Pancreas (tissue), 10 donors: ENCODE measurements at regions not wholly inside any gene's neighbourhood (a gene's known extent, or its start where the extent isn't known, plus 50 kb on each side); places are given as distances from the start of the nearest gene placed in this dataset.
A peak's percentile ranks its signal among the peaks of the same experiment; 100 is the strongest.

Source experiments
- ATAC-seq, 4 donors: fragments of 200-7000 bp; cut with Tn5 transposase; one replicate each; pipeline versions ENCODE4 v1.8.0 to v1.9.1; 2020; ENCODE audit warnings: mild to moderate bottlenecking in 4 of 4, moderate library complexity in 4 of 4
- DNase-seq, 6 donors: peaks; one replicate each; pipeline ENCODE4 v3.0.0-alpha.2; 2020
- FAIRE-seq: peaks from 2 replicates; lab custom pipeline; 2012; peaks lifted over from hg19 to GRCh38; lab: Jason Lieb, UNC
- H3K27ac ChIP-seq, 4 donors: fragments of 200-600 bp; sonication (generic); 1 replicate in 3 of 4; 2 replicates in 1 of 4; pipeline versions ENCODE4 v1.5.0 to v1.8.0; 2020
- H3K27me3 ChIP-seq, 4 donors: fragments of 200-600 bp; one replicate each; pipeline ENCODE4 v1.8.0; 2021
- H3K36me3 ChIP-seq, 3 donors: fragments of 200-600 bp; sonication (generic) in 1 of 3; one replicate each; pipeline versions ENCODE4 v1.5.0 to v1.8.0; 2020 to 2021
- H3K4me1 ChIP-seq, 3 donors: fragments of 200-600 bp; one replicate each; pipeline ENCODE4 v1.8.0; 2021
- H3K4me3 ChIP-seq, 4 donors: fragments of 200-600 bp; sonication (generic) in 2 of 4; one replicate each; pipeline versions ENCODE4 v1.5.0 to v1.8.0; 2020 to 2021
- H3K9me3 ChIP-seq, 4 donors: fragments of 200-600 bp; one replicate each; pipeline ENCODE4 v1.8.0; 2021
- WGBS, 2 donors: extraction: QIAGEN DNeasy Blood & Tissue Kit; methylation state at CpG; one replicate each; pipeline ENCODE4 v1.1.7; 2013; 5-methylcytosine and 5-hydroxymethylcytosine counted together
- intact Hi-C, 3 donors: fragments of 100-400 bp; cut with DNase I; formaldehyde crosslinking; loops; one replicate each; pipeline versions ENCODE4 v1.11.1 to v1.14.2; 2022
- TF ChIP-seq, protein P1 (sequence below), 4 donors: fragments of 200-600 bp; sonication (generic) in 3 of 4; IDR thresholded peaks; one replicate each; pipeline versions ENCODE4 v1.5.0 to v1.8.0; 2021; ENCODE audit warnings: antibody characterized with exemption in 4 of 4
- donor health status: healthy with polysubstance abuse.
- donor health status: DM: no; HTN: no; CAD: no; lungs with moderate emphysema.
- donor health status: DM: no; HTN: no; CAD: no.
- donor health status: control.
- donor health status: control.
- donor health status: Bipolar disorder and iron deficiency.
- donor health status: DM: yes; HTN: yes; CAD: no.
- donor health status: DM: no; HTN: no; CAD: no.
- donor health status: DM: no; HTN: no; CAD: no.
- donor health status: DM: yes; HTN: yes; CAD: no.

DNA sequence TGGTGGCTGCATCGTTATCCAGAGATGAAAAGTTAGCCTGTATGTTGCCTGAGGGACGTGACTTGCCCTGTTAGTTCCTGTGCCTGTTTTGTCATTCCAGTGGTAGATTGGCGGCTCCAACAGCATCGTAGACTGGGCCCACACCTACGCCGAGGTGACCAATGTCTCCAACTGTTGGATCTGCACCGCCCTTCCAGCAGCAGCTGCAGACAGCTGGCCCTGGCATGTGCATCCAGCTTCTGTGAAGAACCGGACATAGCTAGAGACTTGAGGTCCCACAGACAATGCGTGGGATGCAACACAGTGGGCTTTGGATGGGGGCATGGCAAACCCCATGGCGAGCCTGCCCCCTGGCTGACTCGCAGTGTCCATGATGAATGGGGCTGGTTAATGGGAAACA lies 93.0 kb upstream of the TMPO start:
- no peak for DNase-seq
- no peaks in the 10 kb centered on the region for H3K36me3 ChIP-seq
- ATAC-seq: no peak
- H3K4me3 ChIP-seq: no peak overlapping the region
- no peak overlapping the region for H3K27ac ChIP-seq
- H3K27me3 ChIP-seq: no peaks in the 10 kb centered on the region
- peaks cover 6 to 10% (median 7%) of the 10 kb centered on the region in 3 donors for H3K4me1 ChIP-seq
- FAIRE-seq: no peak
- 90 to 94% methylated on average over 11 of the region's 11 CpGs for WGBS, 2 donors
- intact Hi-C loops: no loop called here
- TF ChIP-seq, protein P1, sequence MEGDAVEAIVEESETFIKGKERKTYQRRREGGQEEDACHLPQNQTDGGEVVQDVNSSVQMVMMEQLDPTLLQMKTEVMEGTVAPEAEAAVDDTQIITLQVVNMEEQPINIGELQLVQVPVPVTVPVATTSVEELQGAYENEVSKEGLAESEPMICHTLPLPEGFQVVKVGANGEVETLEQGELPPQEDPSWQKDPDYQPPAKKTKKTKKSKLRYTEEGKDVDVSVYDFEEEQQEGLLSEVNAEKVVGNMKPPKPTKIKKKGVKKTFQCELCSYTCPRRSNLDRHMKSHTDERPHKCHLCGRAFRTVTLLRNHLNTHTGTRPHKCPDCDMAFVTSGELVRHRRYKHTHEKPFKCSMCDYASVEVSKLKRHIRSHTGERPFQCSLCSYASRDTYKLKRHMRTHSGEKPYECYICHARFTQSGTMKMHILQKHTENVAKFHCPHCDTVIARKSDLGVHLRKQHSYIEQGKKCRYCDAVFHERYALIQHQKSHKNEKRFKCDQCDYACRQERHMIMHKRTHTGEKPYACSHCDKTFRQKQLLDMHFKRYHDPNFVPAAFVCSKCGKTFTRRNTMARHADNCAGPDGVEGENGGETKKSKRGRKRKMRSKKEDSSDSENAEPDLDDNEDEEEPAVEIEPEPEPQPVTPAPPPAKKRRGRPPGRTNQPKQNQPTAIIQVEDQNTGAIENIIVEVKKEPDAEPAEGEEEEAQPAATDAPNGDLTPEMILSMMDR (IDR thresholded peaks at IDR 0.05): no peak
- H3K9me3 ChIP-seq: no peaks in the 10 kb centered on the region

DNA sequence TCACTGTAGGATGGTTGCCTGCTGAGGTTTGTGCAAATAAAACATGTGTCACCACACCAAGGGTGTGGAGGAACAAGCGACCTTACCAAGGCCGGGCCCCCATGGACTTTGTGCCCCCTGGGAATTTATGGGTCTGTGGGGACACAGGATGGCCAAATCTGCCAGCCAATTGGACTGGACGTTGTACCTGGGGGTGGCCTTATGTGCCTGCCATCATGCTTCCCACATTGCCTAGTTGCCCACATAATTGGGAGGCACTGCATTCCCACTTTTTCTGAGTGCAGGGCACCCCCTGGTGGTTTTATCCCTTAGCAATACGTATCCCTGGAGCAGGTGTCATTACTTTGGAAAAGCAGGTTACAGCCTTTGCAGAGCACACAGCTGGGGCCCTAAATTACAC lies 92.6 kb upstream of the TMPO start:
- no peak for FAIRE-seq
- intact Hi-C loops: no loop called here
- 78% methylated on average over 4 of the region's 4 CpGs for WGBS, 2 donors

DNA sequence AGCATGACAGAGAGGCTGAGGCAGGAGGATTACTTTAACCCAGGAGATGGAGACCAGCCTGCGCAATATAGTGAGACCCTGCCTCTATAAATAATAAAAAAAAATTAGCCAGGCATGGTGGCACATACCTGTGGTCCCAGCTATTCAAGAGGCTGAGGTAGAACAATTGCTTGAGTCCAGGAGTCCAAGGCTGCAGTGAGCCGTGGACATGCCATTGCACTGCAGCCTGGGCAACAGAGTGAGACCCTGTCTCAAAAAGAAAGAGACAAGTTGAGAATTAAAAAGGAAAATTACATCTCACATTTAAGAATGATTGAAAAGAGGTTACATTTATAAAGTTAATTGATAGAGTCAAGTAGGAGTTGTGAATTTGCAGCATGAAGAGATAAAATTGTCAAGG lies 91.4 kb upstream of the TMPO start:
- Histone ChIP-seq H3K4me3 (no peak overlapping the region), H3K27me3 (no peaks in the 10 kb centered on the region), H3K36me3 (no peaks in the 10 kb centered on the region), H3K4me1 (peaks cover 5 to 7% (median 6%) of the 10 kb centered on the region in 3 donors), H3K9me3 (no peaks in the 10 kb centered on the region), H3K27ac (no peak overlapping the region)
- TF ChIP-seq, protein P1 (IDR thresholded peaks at IDR 0.05): no peak
- DNase-seq: no peak
- ATAC-seq: no peak
- 55 to 73% methylated on average over 2 of the region's 2 CpGs for WGBS, 2 donors
- intact Hi-C loops: no loop called here
- FAIRE-seq: no peak

More for the DNA sequence above, 92.6 kb upstream of the TMPO start:
- Histone ChIP-seq H3K36me3 (no peaks in the 10 kb centered on the region), H3K27me3 (no peaks in the 10 kb centered on the region), H3K4me1 (peaks cover 6 to 10% (median 7%) of the 10 kb centered on the region in 3 donors), H3K27ac (no peak overlapping the region), H3K4me3 (no peak overlapping the region), H3K9me3 (no peaks in the 10 kb centered on the region)
- ATAC-seq: no peak
- no peak for DNase-seq
- TF ChIP-seq, protein P1 (IDR thresholded peaks at IDR 0.05): no peak

DNA sequence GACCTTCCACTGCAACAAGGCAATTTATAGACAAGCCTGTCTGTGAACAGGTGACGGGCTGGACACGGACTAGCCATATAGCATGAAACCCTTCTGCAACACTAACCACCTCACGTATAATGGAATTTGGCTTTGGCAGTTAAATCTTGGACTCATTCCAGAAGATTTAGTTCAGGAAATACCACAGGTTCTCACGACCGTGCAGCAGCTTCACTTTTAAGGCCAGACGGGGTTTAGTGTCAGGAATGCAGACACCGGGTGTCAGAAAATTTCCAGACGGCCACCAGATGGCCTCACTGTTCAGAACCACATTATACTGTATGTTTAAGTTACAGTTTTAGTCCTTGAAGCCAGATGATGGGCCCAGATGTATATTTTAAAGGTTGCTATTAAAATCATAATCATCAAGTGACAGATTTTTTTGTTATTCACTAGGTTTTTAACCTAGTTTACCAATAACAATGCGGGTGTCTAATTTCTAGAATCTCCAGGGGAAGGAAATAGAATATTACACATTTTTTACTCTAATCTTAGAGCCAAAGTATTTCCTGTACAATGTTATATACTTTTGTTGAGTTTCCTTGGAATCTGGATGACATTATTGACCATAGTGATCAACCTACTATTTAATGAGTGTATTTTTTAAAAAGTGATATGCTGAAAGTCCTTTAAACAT lies 90.5 kb upstream of the TMPO start:
- intact Hi-C loops: loop anchor here in 1 of 3 donors (5.0 kb wide), 1 partner anchor 92 kb away; the partner anchor contains the start of gene TMPO
- no peaks in the 10 kb centered on the region for H3K27me3 ChIP-seq
- 12 to 13% methylated on average over 9 of the region's 9 CpGs for WGBS, 2 donors
- ATAC-seq (peak; percentile 89 to 98 (median 92)), DNase-seq (peak in 5 of 6 donors; percentile 42 to 73 (median 56)), FAIRE-seq (peak; percentile 41)
- no peak overlapping the region for H3K27ac ChIP-seq
- H3K4me1 ChIP-seq: peaks cover 4 to 7% (median 6%) of the 10 kb centered on the region in 3 donors
- no peaks in the 10 kb centered on the region for H3K9me3 ChIP-seq
- no peaks in the 10 kb centered on the region for H3K36me3 ChIP-seq
- TF ChIP-seq, protein P1 (IDR thresholded peaks at IDR 0.05): peak in 3 of 4 donors; percentile 54 to 71 (median 58)
- H3K4me3 ChIP-seq: no peak overlapping the region

DNA sequence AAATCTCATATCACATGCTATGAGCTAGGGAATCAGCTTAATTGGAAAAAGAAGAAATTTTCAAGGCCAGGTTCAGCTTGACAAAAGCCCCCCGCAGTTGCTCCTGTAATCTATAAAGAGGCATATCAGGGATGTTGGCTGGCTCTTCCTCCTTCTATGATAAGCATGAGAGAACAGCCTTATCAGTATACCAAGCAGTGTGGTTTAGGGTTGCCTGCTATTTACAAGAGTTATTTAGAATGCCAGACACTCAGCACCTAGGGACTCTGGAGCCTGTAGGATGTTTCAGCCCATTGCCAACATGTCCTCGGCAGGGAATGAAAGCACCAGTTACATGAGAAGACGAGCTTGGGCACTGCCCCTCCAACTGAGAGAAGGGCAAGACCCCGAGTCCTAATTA lies 89.5 kb upstream of the TMPO start:
- 53 to 64% methylated on average over 4 of the region's 4 CpGs for WGBS, 2 donors
- no peak for FAIRE-seq
- Histone ChIP-seq H3K4me1 (peaks cover 4 to 7% (median 6%) of the 10 kb centered on the region in 3 donors), H3K4me3 (no peak overlapping the region), H3K27me3 (no peaks in the 10 kb centered on the region), H3K9me3 (no peaks in the 10 kb centered on the region), H3K36me3 (no peaks in the 10 kb centered on the region), H3K27ac (no peak overlapping the region)
- TF ChIP-seq, protein P1 (IDR thresholded peaks at IDR 0.05): no peak
- DNase-seq: no peak
- intact Hi-C loops: loop anchor here in 1 of 3 donors (5.0 kb wide), 1 partner anchor 91 kb away; the partner anchor contains the start of gene TMPO
- no peak for ATAC-seq
